ENCODE measurements at regions not wholly inside any gene's neighbourhood (a gene's known extent, or its start where the extent isn't known, plus 50 kb on each side); places are given as distances from the start of the nearest gene placed in this dataset.

DNA sequence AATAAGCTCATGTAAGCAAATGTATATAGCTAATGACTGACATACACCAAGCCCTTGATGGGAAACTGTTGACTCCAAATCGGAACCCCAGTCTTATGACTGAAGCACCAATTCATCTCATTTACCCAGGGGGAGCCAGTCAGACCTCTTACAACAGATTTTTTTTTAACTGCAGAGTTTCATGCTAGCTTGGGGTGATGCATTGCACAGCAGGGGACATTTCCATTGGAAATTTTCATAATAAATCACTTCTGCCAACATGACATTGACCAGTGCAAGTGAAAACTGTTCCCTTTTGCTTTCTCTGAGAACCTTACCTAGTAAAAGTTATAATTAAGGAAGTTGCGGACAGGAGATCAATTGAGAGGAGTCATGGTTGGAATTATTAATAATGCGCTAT lies 137.0 kb upstream of the VWC2 start:
- Histone ChIP-seq H3K9me3 (ENCODE audit: control insufficient read depth, low read length) (no peaks in the 10 kb centered on the region), H3K4me2 (ENCODE audit: low read length) (no peak overlapping the region), H3K27me3 (ENCODE audit: control insufficient read depth, insufficient read depth, low read length) (no peaks in the 10 kb centered on the region), H3K79me2 (no peaks in the 10 kb centered on the region), H3K4me1 (peaks cover 7% of the 10 kb centered on the region), H3K27ac (no peak overlapping the region), H3K36me3 (ENCODE audit: control insufficient read depth, insufficient read depth, low read length) (no peaks in the 10 kb centered on the region), H2AFZ (no peak overlapping the region), H3K4me3 (ENCODE audit: low read depth, low read length) (no peak overlapping the region), H3K9ac (no peak overlapping the region)
- TF ChIP-seq, protein P1, sequence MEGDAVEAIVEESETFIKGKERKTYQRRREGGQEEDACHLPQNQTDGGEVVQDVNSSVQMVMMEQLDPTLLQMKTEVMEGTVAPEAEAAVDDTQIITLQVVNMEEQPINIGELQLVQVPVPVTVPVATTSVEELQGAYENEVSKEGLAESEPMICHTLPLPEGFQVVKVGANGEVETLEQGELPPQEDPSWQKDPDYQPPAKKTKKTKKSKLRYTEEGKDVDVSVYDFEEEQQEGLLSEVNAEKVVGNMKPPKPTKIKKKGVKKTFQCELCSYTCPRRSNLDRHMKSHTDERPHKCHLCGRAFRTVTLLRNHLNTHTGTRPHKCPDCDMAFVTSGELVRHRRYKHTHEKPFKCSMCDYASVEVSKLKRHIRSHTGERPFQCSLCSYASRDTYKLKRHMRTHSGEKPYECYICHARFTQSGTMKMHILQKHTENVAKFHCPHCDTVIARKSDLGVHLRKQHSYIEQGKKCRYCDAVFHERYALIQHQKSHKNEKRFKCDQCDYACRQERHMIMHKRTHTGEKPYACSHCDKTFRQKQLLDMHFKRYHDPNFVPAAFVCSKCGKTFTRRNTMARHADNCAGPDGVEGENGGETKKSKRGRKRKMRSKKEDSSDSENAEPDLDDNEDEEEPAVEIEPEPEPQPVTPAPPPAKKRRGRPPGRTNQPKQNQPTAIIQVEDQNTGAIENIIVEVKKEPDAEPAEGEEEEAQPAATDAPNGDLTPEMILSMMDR (IDR thresholded peaks at IDR 0.05), result no peak

DNA sequence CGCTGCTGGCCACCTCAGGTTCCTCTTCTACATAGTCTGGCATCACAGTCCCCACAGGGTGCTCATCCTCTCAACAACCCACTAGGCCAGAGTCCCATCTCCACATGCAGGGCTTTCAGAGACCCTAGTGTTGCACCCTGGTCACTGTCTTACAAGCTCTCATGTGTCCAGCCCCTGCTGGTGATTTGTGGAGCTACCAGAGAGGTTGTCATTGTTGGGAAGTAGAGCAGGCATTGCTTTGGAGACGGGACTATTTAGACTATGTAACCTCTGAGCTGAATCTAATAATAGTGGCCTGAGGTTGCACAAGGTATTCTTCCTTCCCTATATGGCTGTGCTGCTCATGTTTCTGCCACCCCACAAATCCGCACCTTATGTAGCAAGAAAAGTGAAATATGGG lies 135.3 kb upstream of the VWC2 start:
- no peak overlapping the region for H3K9ac ChIP-seq
- no peaks in the 10 kb centered on the region for H3K9me3 ChIP-seq (ENCODE audit: control insufficient read depth, low read length)
- TF ChIP-seq, protein P1 (IDR thresholded peaks at IDR 0.05), result no peak
- H3K27me3 ChIP-seq (ENCODE audit: control insufficient read depth, insufficient read depth, low read length), result no peaks in the 10 kb centered on the region
- H3K27ac ChIP-seq, result no peak overlapping the region
- H3K79me2 ChIP-seq, result no peaks in the 10 kb centered on the region
- H3K36me3 ChIP-seq (ENCODE audit: control insufficient read depth, insufficient read depth, low read length), result no peaks in the 10 kb centered on the region
- no peak overlapping the region for H3K4me3 ChIP-seq (ENCODE audit: low read depth, low read length)
- no peak overlapping the region for H2AFZ ChIP-seq
- no peak overlapping the region for H3K4me2 ChIP-seq (ENCODE audit: low read length)
- no peaks in the 10 kb centered on the region for H3K4me1 ChIP-seq

GRCh38 chr7:49639068-49639593 lies 134.3 kb upstream of the VWC2 start:
- no peaks in the 10 kb centered on the region for H3K79me2 ChIP-seq
- no peak overlapping the region for H3K4me2 ChIP-seq (ENCODE audit: low read length)
- H3K9ac ChIP-seq, result no peak overlapping the region
- H3K9me3 ChIP-seq (ENCODE audit: control insufficient read depth, low read length), result no peaks in the 10 kb centered on the region
- H3K4me1 ChIP-seq, result no peaks in the 10 kb centered on the region
- TF ChIP-seq, protein P1 (IDR thresholded peaks at IDR 0.05), result no peak
- no peak overlapping the region for H3K27ac ChIP-seq
- no peaks in the 10 kb centered on the region for H3K36me3 ChIP-seq (ENCODE audit: control insufficient read depth, insufficient read depth, low read length)
- H3K27me3 ChIP-seq (ENCODE audit: control insufficient read depth, insufficient read depth, low read length), result no peaks in the 10 kb centered on the region
- H3K4me3 ChIP-seq (ENCODE audit: low read depth, low read length), result no peak overlapping the region
- no peak overlapping the region for H2AFZ ChIP-seq

- H3K4me2 ChIP-seq (ENCODE audit: low read length), result no peak overlapping the region
- no peaks in the 10 kb centered on the region for H3K9me3 ChIP-seq (ENCODE audit: control insufficient read depth, low read length)
- TF ChIP-seq, protein P1 (IDR thresholded peaks at IDR 0.05), result no peak
- H3K36me3 ChIP-seq (ENCODE audit: control insufficient read depth, insufficient read depth, low read length), result no peaks in the 10 kb centered on the region
- no peak overlapping the region for H3K27ac ChIP-seq
- H3K27me3 ChIP-seq (ENCODE audit: control insufficient read depth, insufficient read depth, low read length), result no peaks in the 10 kb centered on the region
- H3K9ac ChIP-seq, result no peak overlapping the region
- no peak overlapping the region for H2AFZ ChIP-seq
- no peak overlapping the region for H3K4me3 ChIP-seq (ENCODE audit: low read depth, low read length)
- peaks cover 2% of the 10 kb centered on the region for H3K4me1 ChIP-seq
- no peaks in the 10 kb centered on the region for H3K79me2 ChIP-seq
Observed at GRCh38 chr7:49639808-49640207, 133.6 kb upstream of the VWC2 start.

GRCh38 chr7:49643321-49643720 lies 130.1 kb upstream of the VWC2 start:
- H3K4me1 ChIP-seq, result peaks cover 5% of the 10 kb centered on the region
- no peak overlapping the region for H3K27ac ChIP-seq
- TF ChIP-seq, protein P1 (IDR thresholded peaks at IDR 0.05), result no peak

More at GRCh38 chr7:49643321-49643720, 130.1 kb upstream of the VWC2 start:
- Histone ChIP-seq H3K27me3 (ENCODE audit: control insufficient read depth, insufficient read depth, low read length) (no peaks in the 10 kb centered on the region), H3K4me2 (ENCODE audit: low read length) (no peak overlapping the region), H3K36me3 (ENCODE audit: control insufficient read depth, insufficient read depth, low read length) (no peaks in the 10 kb centered on the region), H2AFZ (no peak overlapping the region), H3K4me3 (ENCODE audit: low read depth, low read length) (no peak overlapping the region), H3K79me2 (no peaks in the 10 kb centered on the region), H3K9ac (no peak overlapping the region), H3K9me3 (ENCODE audit: control insufficient read depth, low read length) (no peaks in the 10 kb centered on the region)
